ENCODE measurements at regions not wholly inside any gene's neighbourhood (a gene's known extent, or its start where the extent isn't known, plus 50 kb on each side); places are given as distances from the start of the nearest gene placed in this dataset.

DNA sequence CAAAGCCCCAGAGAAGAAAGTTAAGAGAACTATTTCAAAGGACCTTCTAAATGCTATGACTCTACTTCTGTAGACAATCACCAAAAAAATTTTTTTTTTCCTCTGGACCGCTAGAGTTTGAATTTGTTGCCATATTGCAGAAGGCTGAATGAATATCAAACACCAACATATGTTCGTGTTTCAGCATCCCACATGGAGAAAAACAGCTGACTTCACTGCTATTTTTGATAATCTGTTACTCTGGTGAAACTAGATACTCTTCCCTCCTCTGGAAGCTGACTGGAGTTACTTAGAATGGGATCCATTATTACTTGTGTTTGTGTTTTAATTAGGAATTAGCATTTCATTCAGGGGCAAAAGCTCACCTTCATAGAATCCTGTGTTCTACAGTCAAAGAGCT is 447.0 kb downstream of the AASDHPPT start:
- TF ChIP-seq, protein P1, sequence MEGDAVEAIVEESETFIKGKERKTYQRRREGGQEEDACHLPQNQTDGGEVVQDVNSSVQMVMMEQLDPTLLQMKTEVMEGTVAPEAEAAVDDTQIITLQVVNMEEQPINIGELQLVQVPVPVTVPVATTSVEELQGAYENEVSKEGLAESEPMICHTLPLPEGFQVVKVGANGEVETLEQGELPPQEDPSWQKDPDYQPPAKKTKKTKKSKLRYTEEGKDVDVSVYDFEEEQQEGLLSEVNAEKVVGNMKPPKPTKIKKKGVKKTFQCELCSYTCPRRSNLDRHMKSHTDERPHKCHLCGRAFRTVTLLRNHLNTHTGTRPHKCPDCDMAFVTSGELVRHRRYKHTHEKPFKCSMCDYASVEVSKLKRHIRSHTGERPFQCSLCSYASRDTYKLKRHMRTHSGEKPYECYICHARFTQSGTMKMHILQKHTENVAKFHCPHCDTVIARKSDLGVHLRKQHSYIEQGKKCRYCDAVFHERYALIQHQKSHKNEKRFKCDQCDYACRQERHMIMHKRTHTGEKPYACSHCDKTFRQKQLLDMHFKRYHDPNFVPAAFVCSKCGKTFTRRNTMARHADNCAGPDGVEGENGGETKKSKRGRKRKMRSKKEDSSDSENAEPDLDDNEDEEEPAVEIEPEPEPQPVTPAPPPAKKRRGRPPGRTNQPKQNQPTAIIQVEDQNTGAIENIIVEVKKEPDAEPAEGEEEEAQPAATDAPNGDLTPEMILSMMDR (conservative IDR thresholded peaks at IDR 0.05 in 1 of 2, IDR thresholded peaks at IDR 0.05 in 1 of 2; ENCODE audit: low read depth in 1 of 2, low read length in 2 of 2): no peak
- no peak for TF ChIP-seq EZH2 (IDR thresholded peaks at IDR 0.05; ENCODE audit: low read length, missing control alignments)
